PFSK-1 (cell line): ENCODE measurements at regions not wholly inside any gene's neighbourhood (a gene's known extent, or its start where the extent isn't known, plus 50 kb on each side); places are given as distances from the start of the nearest gene placed in this dataset.

ENCODE experiments used
- FOXP2 ChIP-seq: optimal IDR thresholded peaks from 2 replicates; pipeline ENCODE3; 2011; ENCODE audit warnings: borderline replicate concordance, control low read depth, inconsistent platforms; ENCODE audit not compliant: insufficient read depth; ENCODE audit errors: extremely low read length, extremely low read depth
- POLR2AphosphoS5 ChIP-seq: IDR thresholded peaks from 2 replicates; pipeline ENCODE4 v1.6.1; 2012; ENCODE audit warnings: low read depth, mild to moderate bottlenecking, control low read depth, low read length, moderate library complexity
- SIN3A ChIP-seq: IDR thresholded peaks from 2 replicates; pipeline ENCODE4 v1.6.1; 2012; ENCODE audit warnings: mild to moderate bottlenecking, low read length, moderate library complexity, borderline replicate concordance; ENCODE audit not compliant: insufficient read depth
- TAF1 ChIP-seq: IDR thresholded peaks from 2 replicates; pipeline ENCODE4 v1.6.1; 2012; ENCODE audit warnings: low read length, control low read depth, borderline replicate concordance; ENCODE audit not compliant: insufficient read depth
- TF ChIP-seq, protein P1 (sequence below), 2 experiments: IDR thresholded peaks; 2 replicates each; pipeline versions ENCODE4 v1.6.1 to v1.8.0; 2011 to 2012; ENCODE audit warnings: low read depth in 2 of 2, low read length in 2 of 2, control low read depth in 1 of 2, inconsistent platforms in 1 of 2, mild to moderate bottlenecking in 1 of 2, moderate library complexity in 1 of 2; ENCODE audit not compliant: insufficient read depth in 1 of 2

- no peak for TF ChIP-seq TAF1
- no peak for TF ChIP-seq FOXP2
- TF ChIP-seq SIN3A: no peak
- no peak for TF ChIP-seq POLR2AphosphoS5
- TF ChIP-seq, protein P1, sequence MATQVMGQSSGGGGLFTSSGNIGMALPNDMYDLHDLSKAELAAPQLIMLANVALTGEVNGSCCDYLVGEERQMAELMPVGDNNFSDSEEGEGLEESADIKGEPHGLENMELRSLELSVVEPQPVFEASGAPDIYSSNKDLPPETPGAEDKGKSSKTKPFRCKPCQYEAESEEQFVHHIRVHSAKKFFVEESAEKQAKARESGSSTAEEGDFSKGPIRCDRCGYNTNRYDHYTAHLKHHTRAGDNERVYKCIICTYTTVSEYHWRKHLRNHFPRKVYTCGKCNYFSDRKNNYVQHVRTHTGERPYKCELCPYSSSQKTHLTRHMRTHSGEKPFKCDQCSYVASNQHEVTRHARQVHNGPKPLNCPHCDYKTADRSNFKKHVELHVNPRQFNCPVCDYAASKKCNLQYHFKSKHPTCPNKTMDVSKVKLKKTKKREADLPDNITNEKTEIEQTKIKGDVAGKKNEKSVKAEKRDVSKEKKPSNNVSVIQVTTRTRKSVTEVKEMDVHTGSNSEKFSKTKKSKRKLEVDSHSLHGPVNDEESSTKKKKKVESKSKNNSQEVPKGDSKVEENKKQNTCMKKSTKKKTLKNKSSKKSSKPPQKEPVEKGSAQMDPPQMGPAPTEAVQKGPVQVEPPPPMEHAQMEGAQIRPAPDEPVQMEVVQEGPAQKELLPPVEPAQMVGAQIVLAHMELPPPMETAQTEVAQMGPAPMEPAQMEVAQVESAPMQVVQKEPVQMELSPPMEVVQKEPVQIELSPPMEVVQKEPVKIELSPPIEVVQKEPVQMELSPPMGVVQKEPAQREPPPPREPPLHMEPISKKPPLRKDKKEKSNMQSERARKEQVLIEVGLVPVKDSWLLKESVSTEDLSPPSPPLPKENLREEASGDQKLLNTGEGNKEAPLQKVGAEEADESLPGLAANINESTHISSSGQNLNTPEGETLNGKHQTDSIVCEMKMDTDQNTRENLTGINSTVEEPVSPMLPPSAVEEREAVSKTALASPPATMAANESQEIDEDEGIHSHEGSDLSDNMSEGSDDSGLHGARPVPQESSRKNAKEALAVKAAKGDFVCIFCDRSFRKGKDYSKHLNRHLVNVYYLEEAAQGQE (IDR thresholded peaks at IDR 0.05; ENCODE audit: insufficient read depth in 1 of 2, low read depth in 2 of 2, low read length in 2 of 2): no peak
Measured at GRCh38 chr2:204477358-204477950, 67.8 kb upstream of the PARD3B start.

GRCh38 chr2:204479557-204479956, 65.7 kb upstream of the PARD3B start:
- TF ChIP-seq POLR2AphosphoS5 (no peak), SIN3A (no peak), FOXP2 (no peak), TAF1 (no peak)
- TF ChIP-seq, protein P1 (IDR thresholded peaks at IDR 0.05; ENCODE audit: insufficient read depth in 1 of 2, low read depth in 2 of 2, low read length in 2 of 2): no peak

- TF ChIP-seq FOXP2: no peak
- no peak for TF ChIP-seq SIN3A
- no peak for TF ChIP-seq POLR2AphosphoS5
- no peak for TF ChIP-seq TAF1
- TF ChIP-seq, protein P1 (IDR thresholded peaks at IDR 0.05; ENCODE audit: insufficient read depth in 1 of 2, low read depth in 2 of 2, low read length in 2 of 2): no peak
Measured at GRCh38 chr2:204480676-204481075, 64.6 kb upstream of the PARD3B start.

- TF ChIP-seq, protein P1 (IDR thresholded peaks at IDR 0.05; ENCODE audit: insufficient read depth in 1 of 2, low read depth in 2 of 2, low read length in 2 of 2): no peak
- TF ChIP-seq POLR2AphosphoS5 (no peak), SIN3A (no peak), TAF1 (no peak), FOXP2 (no peak)
Measured at GRCh38 chr2:204483608-204484081, 61.6 kb upstream of the PARD3B start.

DNA sequence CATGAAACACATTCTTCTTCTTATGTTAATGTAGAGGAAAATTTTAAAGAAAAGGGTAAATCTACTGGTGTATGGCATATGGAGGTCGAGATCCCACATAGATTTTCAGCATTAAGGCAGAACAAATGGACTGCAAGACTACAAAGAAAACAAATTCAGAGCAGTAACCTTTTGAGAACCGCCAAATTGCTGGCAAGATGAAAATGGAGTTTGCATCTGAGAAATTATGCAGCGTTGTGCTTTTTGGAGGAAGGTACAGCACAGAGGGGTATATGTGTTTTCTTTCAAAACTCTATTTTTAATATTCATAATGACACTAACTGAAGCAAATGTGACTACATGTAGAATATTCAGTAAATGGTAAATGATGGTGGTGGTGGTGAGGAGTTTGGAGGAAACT, 59.0 kb upstream of the PARD3B start:
- TF ChIP-seq SIN3A: no peak
- no peak for TF ChIP-seq FOXP2
- TF ChIP-seq TAF1: no peak
- TF ChIP-seq, protein P1 (IDR thresholded peaks at IDR 0.05; ENCODE audit: insufficient read depth in 1 of 2, low read depth in 2 of 2, low read length in 2 of 2): no peak
- no peak for TF ChIP-seq POLR2AphosphoS5
